Ishikawa (cell line): ENCODE measurements at regions not wholly inside any gene's neighbourhood (a gene's known extent, or its start where the extent isn't known, plus 50 kb on each side); places are given as distances from the start of the nearest gene placed in this dataset.

Experiments used
- CEBPB ChIP-seq: IDR thresholded peaks from 2 replicates; pipeline ENCODE4 v1.6.1; 2012
- CREB1 ChIP-seq: IDR thresholded peaks from 2 replicates; pipeline ENCODE4 v1.6.1; 2012; ENCODE audit warnings: low read depth
- EGR1 ChIP-seq: IDR thresholded peaks from 2 replicates; pipeline ENCODE4 v1.6.1; 2012
- EP300 ChIP-seq: IDR thresholded peaks from 2 replicates; pipeline ENCODE4 v1.6.1; 2012; ENCODE audit warnings: borderline replicate concordance
- FOXM1 ChIP-seq: IDR thresholded peaks from 2 replicates; pipeline ENCODE4 v1.6.1; 2012; ENCODE audit warnings: low read depth, borderline replicate concordance
- NFIC ChIP-seq: IDR thresholded peaks from 2 replicates; pipeline ENCODE4 v1.6.1; 2012
- RAD21 ChIP-seq: IDR thresholded peaks from 2 replicates; pipeline ENCODE4 v1.6.1; 2012; ENCODE audit warnings: low read depth
- REST ChIP-seq: IDR thresholded peaks from 2 replicates; pipeline ENCODE4 v1.6.1; 2012; ENCODE audit warnings: low read depth, mild to moderate bottlenecking
- TAF1 ChIP-seq: IDR thresholded peaks from 2 replicates; pipeline ENCODE4 v1.6.1; 2012; ENCODE audit warnings: low read depth, mild to moderate bottlenecking
- TEAD4 ChIP-seq: IDR thresholded peaks from 2 replicates; pipeline ENCODE4 v1.6.1; 2012
- USF1 ChIP-seq: IDR thresholded peaks from 2 replicates; pipeline ENCODE4 v1.6.1; 2012
- YY1 ChIP-seq: IDR thresholded peaks from 2 replicates; pipeline ENCODE4 v1.6.1; 2012; ENCODE audit warnings: low read depth
- ZBTB7A ChIP-seq: IDR thresholded peaks from 2 replicates; pipeline ENCODE4 v1.6.1; 2012; ENCODE audit warnings: low read depth
- TF ChIP-seq, protein P1 (sequence below): IDR thresholded peaks from 2 replicates; pipeline ENCODE4 v1.6.1; 2012

- TF ChIP-seq, protein P1, sequence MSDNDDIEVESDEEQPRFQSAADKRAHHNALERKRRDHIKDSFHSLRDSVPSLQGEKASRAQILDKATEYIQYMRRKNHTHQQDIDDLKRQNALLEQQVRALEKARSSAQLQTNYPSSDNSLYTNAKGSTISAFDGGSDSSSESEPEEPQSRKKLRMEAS = no peak
- TF ChIP-seq TAF1 (no peak), REST (no peak), CREB1 (no peak), CEBPB (no peak), RAD21 (no peak), EP300 (no peak), FOXM1 (no peak), YY1 (no peak), EGR1 (no peak), NFIC (no peak), ZBTB7A (no peak), USF1 (no peak), TEAD4 (no peak)
Measured at GRCh38 chr20:6473197-6473596, 294.3 kb upstream of the BMP2 start.
